SU-DHL-6 (cell line): ENCODE measurements at regions not wholly inside any gene's neighbourhood (a gene's known extent, or its start where the extent isn't known, plus 50 kb on each side); places are given as distances from the start of the nearest gene placed in this dataset.

Source experiments
- CTCF ChIP-seq: fragments of 200-600 bp; sonication (generic); IDR thresholded peaks from one replicate; pipeline ENCODE4 v1.5.1; 2017; ENCODE audit warnings: antibody characterized with exemption, mild to moderate bottlenecking, low read length, moderate library complexity; ENCODE audit not compliant: insufficient read depth, poor library complexity, severe bottlenecking
- EZH2phosphoT487 ChIP-seq: fragments of 200-600 bp; sonication (generic), shearing (Covaris generic); conservative IDR thresholded peaks from 2 replicates; pipeline ENCODE4 v1.6.1; 2018; ENCODE audit warnings: mild to moderate bottlenecking, antibody characterized with exemption, low read length, moderate library complexity, mixed read lengths

DNA sequence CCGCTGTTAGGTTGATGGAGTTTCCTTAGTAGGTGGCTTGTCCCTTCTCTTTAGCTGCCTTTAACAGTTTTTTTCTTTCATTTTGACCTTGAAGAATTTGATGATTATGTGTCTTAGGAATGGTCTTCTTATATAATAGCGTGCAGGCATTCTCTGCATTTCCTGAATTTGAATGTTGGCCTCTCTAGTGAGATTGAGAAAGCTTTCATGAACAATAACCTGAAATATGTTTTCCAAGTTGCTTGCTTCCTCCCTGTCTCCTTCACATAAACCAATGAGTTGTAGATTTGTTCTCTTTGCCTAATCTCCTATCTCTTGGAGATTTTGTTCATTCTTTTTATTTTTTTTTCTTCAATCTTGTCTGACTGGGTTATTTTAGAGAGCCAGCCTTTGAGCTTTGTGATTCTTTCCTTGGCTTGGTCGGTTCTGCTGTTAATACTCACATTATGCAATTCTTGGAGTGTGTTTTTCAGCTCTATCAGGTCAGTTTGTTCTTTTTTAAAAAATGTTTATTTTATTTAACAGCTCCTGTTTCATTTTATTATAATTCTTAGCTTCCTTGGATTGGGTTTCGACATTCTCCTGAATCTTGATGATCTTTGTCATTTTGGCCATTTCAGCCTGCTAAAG, 627.9 kb downstream of the SI start:
- TF ChIP-seq CTCF (no peak), EZH2phosphoT487 (no peak)
